Stimulated activated CD4-positive, alpha-beta T cell treated with anti-CD3 and anti-CD28 coated beads, Interleukin-1b, Interleukin-23, amount 100 ng/mL, for 1 hour (primary cell): ENCODE measurements at regions not wholly inside any gene's neighbourhood (a gene's known extent, or its start where the extent isn't known, plus 50 kb on each side); places are given as distances from the start of the nearest gene placed in this dataset.
"Not testable (repeated sequence)": the region's sequence is repeated elsewhere in the genome, so short reads cannot be mapped to it uniquely, and the experiment has no call there.

Source experiments
- DNase-seq, 2 donors: peaks; one replicate each; pipeline ENCODE4 v3.0.0-alpha.2; 2020; ENCODE audit warnings: low read depth in 2 of 2

GRCh38 chr3:5690904-5691532, 503.5 kb downstream of the EDEM1 start:
- DNase-seq = no peak

- no peak for DNase-seq
Observed at GRCh38 chr3:5692446-5692845, 504.9 kb downstream of the EDEM1 start.

DNA sequence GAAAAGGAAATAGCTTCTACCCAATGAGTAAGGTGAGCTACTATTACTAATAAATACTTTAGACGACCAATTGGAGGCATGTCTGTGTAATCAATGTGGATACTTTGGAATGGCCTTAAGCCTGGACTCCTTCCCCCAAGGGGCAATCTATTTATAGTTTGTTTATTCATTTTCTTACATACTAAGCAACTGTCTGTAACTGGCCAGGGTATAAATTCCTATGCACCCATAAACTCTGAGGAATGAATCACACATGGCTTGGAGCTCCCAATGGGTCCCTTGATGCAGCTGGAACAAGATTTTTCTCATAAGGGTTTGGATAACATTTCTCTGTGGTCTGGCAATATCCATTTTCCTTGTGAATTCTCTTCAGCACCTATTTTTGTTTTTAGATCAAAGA, 506.8 kb downstream of the EDEM1 start:
- DNase-seq = no peak

GRCh38 chr3:5698851-5699250, 511.3 kb downstream of the EDEM1 start:
- DNase-seq = no peak

DNA sequence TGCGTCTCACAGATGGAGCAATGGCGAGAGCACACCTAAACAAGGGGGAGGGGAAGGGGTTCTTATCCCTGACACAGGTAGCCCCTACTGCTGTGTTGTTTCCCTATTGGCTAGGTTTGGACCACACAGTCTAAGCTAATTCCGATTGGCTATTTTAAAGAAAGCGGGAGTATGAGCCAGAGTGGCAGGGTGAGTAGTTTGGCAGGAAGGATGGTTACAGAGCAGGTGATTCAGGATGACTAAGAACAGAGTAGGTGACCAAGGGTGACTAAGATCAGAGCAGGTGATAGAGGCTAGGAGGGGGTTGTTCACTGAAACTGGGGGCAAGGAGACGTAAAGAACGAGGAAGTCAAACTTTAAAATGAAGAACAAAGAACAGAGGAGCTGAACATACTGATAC, 511.8 kb downstream of the EDEM1 start:
- DNase-seq = no peak

DNA sequence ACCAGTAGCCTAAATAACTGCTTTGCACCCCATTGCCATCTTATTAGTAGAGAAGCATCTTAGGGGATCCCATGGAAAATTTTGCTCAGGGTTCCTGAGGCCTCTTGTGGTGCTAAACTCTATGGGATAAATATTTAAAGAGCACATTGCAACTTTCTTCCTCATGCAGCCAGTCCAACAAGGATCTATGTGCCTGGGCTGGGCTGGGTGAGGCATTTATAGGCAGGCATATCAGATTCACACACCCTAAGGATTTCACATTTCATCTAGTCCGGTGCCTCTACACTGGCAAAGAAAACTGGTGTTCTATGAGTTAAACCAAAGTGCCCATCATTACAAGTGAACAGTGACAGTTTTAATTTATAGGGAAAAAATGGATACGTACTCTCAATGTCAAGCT, 512.3 kb downstream of the EDEM1 start:
- no peak for DNase-seq

DNA sequence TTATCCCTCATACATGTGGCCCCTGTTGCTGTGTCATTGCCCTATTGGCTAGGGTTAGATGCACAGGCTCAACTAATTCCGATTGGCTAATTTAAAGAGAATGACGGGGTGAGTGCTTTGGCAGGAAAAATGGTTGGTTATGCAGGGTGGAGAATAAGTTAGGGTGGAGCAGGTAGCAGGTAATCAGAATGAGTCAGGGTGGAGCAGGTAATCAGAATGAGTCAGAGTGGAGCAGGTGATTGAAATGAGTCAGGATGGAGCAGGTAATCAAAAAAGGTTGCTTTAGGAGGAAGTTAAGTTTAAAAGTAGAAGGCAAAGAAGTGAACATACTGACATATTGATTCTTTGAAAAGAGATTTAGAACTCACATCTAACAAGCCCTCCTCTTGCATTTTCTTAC, 513.5 kb downstream of the EDEM1 start:
- DNase-seq = not testable (repeated sequence)

- no peak for DNase-seq
Observed at GRCh38 chr3:5707794-5708193, 520.3 kb downstream of the EDEM1 start.

DNA sequence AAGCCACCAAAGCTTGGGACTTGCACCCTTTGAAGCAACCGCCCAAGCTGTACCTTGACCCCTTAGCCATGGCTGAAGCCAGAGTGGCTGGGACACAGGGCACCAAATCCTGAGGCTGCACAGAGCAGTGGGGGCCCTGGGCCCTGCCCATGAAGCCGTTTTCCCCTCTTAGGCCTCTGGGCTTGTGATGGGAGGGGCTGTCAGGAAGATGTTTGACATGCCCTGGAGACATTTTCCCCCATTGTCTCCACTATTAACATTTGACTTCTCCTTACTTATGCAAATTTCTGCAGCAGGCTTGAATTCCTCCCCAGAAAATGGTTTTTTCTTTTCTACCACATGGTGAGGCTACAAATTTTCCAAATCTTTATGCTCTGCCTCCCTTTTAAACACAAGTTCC, 522.2 kb downstream of the EDEM1 start:
- DNase-seq = no peak

GRCh38 chr3:5710718-5711117, 523.2 kb downstream of the EDEM1 start:
- DNase-seq = no peak

GRCh38 chr3:5717254-5717653, 529.7 kb downstream of the EDEM1 start:
- DNase-seq = no peak

- DNase-seq = not testable (repeated sequence)
Observed at GRCh38 chr3:5719668-5720067, 532.2 kb downstream of the EDEM1 start.

DNA sequence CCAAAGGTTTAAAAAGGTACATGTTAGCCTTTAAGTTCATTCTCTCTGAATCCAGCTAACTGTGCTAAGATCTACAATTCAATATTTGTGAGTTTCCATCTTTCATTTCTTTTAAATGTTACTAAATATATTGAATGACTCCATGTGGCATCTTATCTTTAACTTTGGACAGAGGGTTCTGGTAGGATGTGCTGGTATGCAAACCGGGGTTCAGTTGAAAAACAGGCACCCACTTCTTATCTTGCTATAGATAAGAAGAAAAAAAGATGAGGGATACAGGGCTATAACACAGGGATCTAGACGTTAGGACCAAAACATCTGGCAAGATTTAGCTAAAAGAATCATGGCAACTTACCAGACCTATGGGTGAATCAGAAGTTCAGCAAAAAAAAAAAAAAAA, 538.3 kb downstream of the EDEM1 start:
- no peak for DNase-seq

- no peak for DNase-seq
Observed at GRCh38 chr3:5726621-5727020, 539.1 kb downstream of the EDEM1 start.

- DNase-seq = no peak
Observed at GRCh38 chr3:5727743-5728484, 540.4 kb downstream of the EDEM1 start.

DNA sequence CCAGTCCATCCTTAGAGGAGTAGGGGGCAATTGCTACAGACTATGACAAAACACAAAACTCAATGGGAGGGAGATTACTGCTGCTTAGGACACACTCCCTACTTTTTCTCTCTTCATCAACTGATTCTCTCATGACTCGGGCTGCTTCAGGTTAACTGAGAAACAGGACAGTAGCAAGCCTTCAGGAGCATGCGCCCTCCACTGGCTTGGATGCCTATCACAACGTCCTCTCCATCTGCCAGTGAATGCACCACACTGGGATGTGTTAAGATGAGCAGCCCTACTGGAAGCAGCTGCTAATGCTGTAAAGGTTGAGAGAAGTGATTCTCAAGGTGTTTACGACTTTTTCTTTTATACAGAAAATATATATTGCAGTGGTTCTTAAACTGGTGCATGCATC, 542.3 kb downstream of the EDEM1 start:
- no peak for DNase-seq

DNA sequence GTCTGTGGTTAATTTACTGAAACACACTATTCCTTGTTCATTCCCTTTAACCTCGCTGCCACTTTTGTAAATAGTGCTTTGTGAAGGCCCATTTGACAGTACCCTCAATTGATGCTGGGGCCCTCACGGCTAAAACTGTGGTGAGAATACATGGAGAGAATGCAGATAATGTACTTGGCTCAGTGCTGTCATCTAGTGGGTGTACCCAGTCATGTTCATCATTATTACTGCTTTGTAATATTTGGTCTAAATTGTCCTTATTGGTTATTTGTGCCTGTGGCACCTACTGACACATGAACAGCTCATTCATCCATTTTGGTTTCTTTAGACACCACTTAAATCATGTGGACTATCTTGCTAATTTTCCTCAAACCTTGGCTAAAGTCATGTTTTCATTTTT, 543.6 kb downstream of the EDEM1 start:
- DNase-seq = no peak

DNA sequence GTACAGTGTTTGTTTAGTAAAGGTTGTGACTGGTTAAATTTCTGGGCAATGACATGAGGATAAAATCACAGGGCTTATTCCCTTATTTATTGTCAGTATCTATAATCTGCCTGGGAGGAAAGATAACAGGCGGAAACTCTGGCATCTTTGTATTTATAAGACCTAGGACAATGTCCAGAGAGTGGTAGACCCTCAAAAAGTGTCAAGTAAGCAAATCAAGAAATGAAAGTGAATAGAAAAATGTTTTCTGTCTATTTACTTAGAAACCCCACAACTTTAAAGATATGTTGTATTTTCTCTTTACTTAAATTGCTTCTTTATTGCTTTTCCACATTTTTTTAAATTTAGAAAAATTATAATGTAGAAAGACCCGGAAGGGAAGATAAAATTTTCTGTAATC, 544.6 kb downstream of the EDEM1 start:
- no peak for DNase-seq

DNA sequence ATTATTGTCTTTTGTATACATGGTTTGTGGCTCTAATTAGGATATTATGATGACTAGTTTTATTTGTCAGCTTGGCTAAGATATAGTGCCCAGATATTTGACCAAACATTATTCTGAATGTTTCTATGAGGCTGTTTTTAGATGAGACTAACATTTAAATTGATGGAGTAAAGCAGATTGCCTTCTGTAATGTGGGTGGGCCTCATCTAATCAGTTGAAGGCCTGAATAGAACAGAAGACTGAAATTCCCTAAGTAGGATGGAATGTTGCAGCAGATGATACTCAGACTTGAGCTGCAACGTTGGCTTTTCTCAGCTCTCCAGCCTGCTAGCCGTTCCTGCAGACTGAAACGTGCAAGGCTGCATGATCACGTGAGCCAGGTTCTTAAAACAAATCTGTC, 546.5 kb downstream of the EDEM1 start:
- DNase-seq = no peak

DNA sequence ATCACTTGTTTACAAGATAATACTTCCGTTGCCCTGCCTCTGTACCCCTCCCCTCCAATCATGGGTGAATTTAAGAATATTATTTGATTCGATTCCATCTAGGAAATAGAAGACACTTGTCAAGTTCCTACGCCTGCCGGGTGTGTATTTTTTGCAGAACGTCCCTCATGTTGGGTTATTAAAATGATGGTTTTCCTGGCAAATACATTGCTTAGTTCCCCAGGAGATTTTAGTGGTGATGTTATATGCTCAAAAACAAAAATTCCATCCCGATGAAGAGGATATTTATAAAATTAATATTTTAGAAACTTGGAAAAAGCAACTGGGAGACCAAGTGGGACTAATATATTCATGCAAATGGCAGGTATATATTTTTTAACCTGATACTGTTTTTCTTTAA, 548.4 kb downstream of the EDEM1 start:
- no peak for DNase-seq

- no peak for DNase-seq
Observed at GRCh38 chr3:5739299-5739935, 551.9 kb downstream of the EDEM1 start.

- DNase-seq = no peak
Observed at GRCh38 chr3:5739949-5740348, 552.4 kb downstream of the EDEM1 start.

DNA sequence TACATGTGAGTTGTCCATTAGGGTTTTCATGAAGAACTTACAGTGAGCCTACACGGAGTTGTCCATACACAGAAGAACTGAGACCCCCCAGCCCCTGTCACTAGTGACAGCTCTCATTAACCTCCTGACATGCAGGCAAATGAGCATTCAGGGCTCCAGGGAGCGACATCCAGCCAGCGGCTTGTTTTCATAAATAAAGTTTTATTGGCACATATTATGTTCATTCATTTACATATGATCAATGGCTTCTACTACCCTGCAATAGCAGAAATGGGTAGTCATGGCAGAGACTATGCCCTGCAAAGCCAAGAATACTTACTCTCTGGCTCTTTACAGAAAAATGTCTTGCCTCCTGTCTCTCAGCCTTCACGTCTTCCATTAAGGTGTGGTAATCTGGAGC, 553.5 kb downstream of the EDEM1 start:
- DNase-seq = no peak
